HepG2 (cell line): ENCODE measurements at regions not wholly inside any gene's neighbourhood (a gene's known extent, or its start where the extent isn't known, plus 50 kb on each side); places are given as distances from the start of the nearest gene placed in this dataset.

Experiments
- ATAC-seq: fragments of 200-7000 bp; cut with Tn5 transposase; 3 replicates; pipeline ENCODE4 v1.9.1; 2020; ENCODE audit warnings: mild to moderate bottlenecking, moderate library complexity
- BruUV-seq: library from RNA; stranded (reverse); fragments of 400-500 nt; replicated peaks from 2 replicates; lab custom pipeline; 2021; lab: Mats Ljungman, UMichigan
- CTCF ChIA-PET: fragments of 300-600 bp; formaldehyde crosslinking; extraction: SDS; loops from one replicate; lab custom pipeline; 2021; ENCODE audit warnings: low total read pairs, inconsistent platforms, low intra/inter-chr PET ratio; lab: Yijun Ruan, JAX
- POLR2A ChIA-PET: fragments of 350-600 bp; sonication (Branson Sonifier 250); formaldehyde crosslinking; loops from one replicate; lab custom pipeline; 2020; ENCODE audit warnings: antibody characterized with exemption, inconsistent platforms; lab: Yijun Ruan, JAX
- DNase-seq: peaks from one replicate; pipeline ENCODE4 v3.0.0-alpha.2; 2015; ENCODE audit warnings: low spot score
- FAIRE-seq: peaks from 3 replicates; lab custom pipeline; 2011; peaks lifted over from hg19 to GRCh38; lab: Jason Lieb, UNC
- H2AFZ ChIP-seq: one replicate; pipeline ENCODE4 v1.6.1; 2011; ENCODE audit warnings: low read length, inconsistent platforms
- H3K27ac ChIP-seq: fragments of 300-600 bp; 3 replicates; pipeline ENCODE4 v1.8.0; 2011; ENCODE audit warnings: mixed run types, mild to moderate bottlenecking, mixed read lengths, low read length, inconsistent platforms; ENCODE audit not compliant: insufficient read depth; ENCODE audit errors: extremely low read length
- H3K27me3 ChIP-seq, 2 experiments: fragments of 200-600 bp in 1 of 2; 2 replicates in 1 of 2; 3 replicates in 1 of 2; pipeline versions ENCODE4 v1.6.0 to v1.8.0; 2011; ENCODE audit warnings: low read length in 2 of 2, mild to moderate bottlenecking in 2 of 2, moderate library complexity in 2 of 2, inconsistent platforms in 1 of 2; ENCODE audit not compliant: insufficient read depth in 2 of 2, control insufficient read depth in 1 of 2
- H3K36me3 ChIP-seq, 2 experiments: fragments of 200-600 bp in 1 of 2; replicated peaks in 1 of 2; 2 replicates in 1 of 2; 3 replicates in 1 of 2; pipeline versions ENCODE4 v1.5.1 to v1.8.0; 2011; ENCODE audit warnings: low read length in 2 of 2, inconsistent platforms in 1 of 2; ENCODE audit not compliant: insufficient read depth in 2 of 2, control insufficient read depth in 1 of 2
- H3K4me1 ChIP-seq: 2 replicates; pipeline ENCODE4 v1.5.1; 2012; ENCODE audit warnings: low read length, inconsistent platforms; ENCODE audit not compliant: insufficient read depth
- H3K4me2 ChIP-seq: 2 replicates; pipeline ENCODE4 v1.6.0; 2011; ENCODE audit warnings: low read depth, low read length, inconsistent platforms
- H3K4me3 ChIP-seq, 3 experiments: fragments of 200-600 bp in 1 of 3; sonication (generic), shearing (Covaris generic) in 1 of 3; replicated peaks in 1 of 3; 2 replicates each; pipeline ENCODE4 v1.5.1; 2011 to 2016; ENCODE audit warnings: low read length in 3 of 3, inconsistent platforms in 2 of 3, low read depth in 2 of 3, mild to moderate bottlenecking in 2 of 3, control low read depth in 1 of 3, mixed read lengths in 1 of 3; ENCODE audit not compliant: insufficient read depth in 1 of 3
- H3K79me2 ChIP-seq: one replicate; pipeline ENCODE4 v1.6.1; 2011; ENCODE audit warnings: low read length, inconsistent platforms; ENCODE audit not compliant: insufficient read depth
- H3K9ac ChIP-seq: 2 replicates; pipeline ENCODE4 v1.6.0; 2011; ENCODE audit warnings: mild to moderate bottlenecking, low read depth, low read length, inconsistent platforms; ENCODE audit not compliant: insufficient read depth
- H3K9me3 ChIP-seq: 2 replicates; pipeline ENCODE4 v1.5.1; 2012; ENCODE audit warnings: mild to moderate bottlenecking, low read length
- H4K20me1 ChIP-seq: 2 replicates; pipeline ENCODE4 v1.6.0; 2011; ENCODE audit warnings: inconsistent platforms, mild to moderate bottlenecking, low read length, moderate library complexity; ENCODE audit not compliant: insufficient read depth
- CEBPB ChIP-seq: IDR thresholded peaks from 2 replicates; pipeline ENCODE4 v1.6.1; 2011; ENCODE audit warnings: low read depth, low read length, improper control_type of control experiment, borderline replicate concordance
- MXD3 ChIP-seq: IDR thresholded peaks from 2 replicates; pipeline ENCODE4 v1.6.1; 2016; ENCODE audit warnings: mild to moderate bottlenecking, missing biosample characterization, missing genetic modification reagents
- NR1H2 ChIP-seq: sonication (generic); formaldehyde crosslinking; IDR thresholded peaks from 2 replicates; pipeline ENCODE4 v1.8.1; 2022; ENCODE audit warnings: low read depth, missing genetic modification reagents, borderline replicate concordance
- POLR2A ChIP-seq, 2 experiments: IDR thresholded peaks; 2 replicates each; pipeline ENCODE4 v1.6.1; 2011; ENCODE audit warnings: low read depth in 2 of 2, low read length in 2 of 2, mild to moderate bottlenecking in 1 of 2, moderate library complexity in 1 of 2; ENCODE audit not compliant: insufficient read depth in 1 of 2
- RBFOX2 ChIP-seq: fragments of 200-400 bp; formaldehyde crosslinking; IDR thresholded peaks from 2 replicates; pipeline ENCODE4 v1.6.1; 2017; ENCODE audit warnings: low read depth, mild to moderate bottlenecking, low read length
- REPIN1 ChIP-seq: sonication (generic); formaldehyde crosslinking; IDR thresholded peaks from 2 replicates; pipeline ENCODE4 v1.8.0; 2022; ENCODE audit warnings: missing genetic modification reagents, low read depth, mild to moderate bottlenecking, borderline replicate concordance
- SALL2 ChIP-seq: sonication (generic); formaldehyde crosslinking; IDR thresholded peaks from 2 replicates; pipeline ENCODE4 v1.8.1; 2023; ENCODE audit warnings: mild to moderate bottlenecking, missing genetic modification reagents, inconsistent platforms
- SPEN ChIP-seq: sonication (generic); formaldehyde crosslinking; IDR thresholded peaks from 2 replicates; pipeline ENCODE4 v1.5.1; 2020; ENCODE audit warnings: low read depth, mild to moderate bottlenecking, missing genetic modification reagents
- SYNCRIP ChIP-seq: fragments of 200-400 bp; formaldehyde crosslinking; IDR thresholded peaks from 2 replicates; pipeline ENCODE4 v1.6.1; 2018; ENCODE audit warnings: mild to moderate bottlenecking, low read depth, low read length; ENCODE audit not compliant: insufficient read depth
- TAF1 ChIP-seq: sonication (generic); formaldehyde crosslinking; IDR thresholded peaks from 2 replicates; pipeline ENCODE4 v1.4.0; 2020; ENCODE audit warnings: missing genetic modification reagents
- TIGD3 ChIP-seq: sonication (generic); formaldehyde crosslinking; IDR thresholded peaks from 2 replicates; pipeline ENCODE4 v1.5.1; 2020; ENCODE audit warnings: mild to moderate bottlenecking, missing genetic modification reagents, borderline replicate concordance
- ZFP36 ChIP-seq: fragments of 150-350 bp; IDR thresholded peaks from 2 replicates; pipeline ENCODE4 v1.6.1; 2018; ENCODE audit warnings: borderline replicate concordance, low read length, low read depth; ENCODE audit not compliant: partially characterized antibody
- ZFY ChIP-seq: sonication (generic); formaldehyde crosslinking; IDR thresholded peaks from 2 replicates; pipeline ENCODE4 v1.4.0; 2020; ENCODE audit warnings: missing genetic modification reagents
- ZGPAT ChIP-seq: IDR thresholded peaks from 2 replicates; pipeline ENCODE4 v1.6.1; 2016; ENCODE audit warnings: mild to moderate bottlenecking
- ZKSCAN1 ChIP-seq: fragments of 150-350 bp; IDR thresholded peaks from 2 replicates; pipeline ENCODE4 v1.6.1; 2014; ENCODE audit warnings: low read length
- ZNF230 ChIP-seq: sonication (generic); formaldehyde crosslinking; IDR thresholded peaks from 2 replicates; pipeline ENCODE4 v1.4.0; 2020; ENCODE audit warnings: mild to moderate bottlenecking, missing genetic modification reagents
- ZNF264 ChIP-seq: sonication (generic); formaldehyde crosslinking; IDR thresholded peaks from 2 replicates; pipeline ENCODE4 v1.4.0; 2020; ENCODE audit warnings: missing genetic modification reagents
- ZNF574 ChIP-seq: sonication (generic); formaldehyde crosslinking; IDR thresholded peaks from 2 replicates; pipeline ENCODE4 v1.4.0; 2020; ENCODE audit warnings: missing genetic modification reagents
- ZNF678 ChIP-seq: sonication (generic); formaldehyde crosslinking; IDR thresholded peaks from 2 replicates; pipeline ENCODE4 v1.4.0; 2020; ENCODE audit warnings: mild to moderate bottlenecking, missing genetic modification reagents
- ZNF784 ChIP-seq: sonication (generic); formaldehyde crosslinking; IDR thresholded peaks from 2 replicates; pipeline ENCODE4 v1.5.1; 2020; ENCODE audit warnings: missing genetic modification reagents, mild to moderate bottlenecking, borderline replicate concordance
- WGBS: methylation state at CpG from one replicate; pipeline ENCODE4 v1.1.6; 2017; ENCODE audit warnings: low lambda C conversion rate; 5-methylcytosine and 5-hydroxymethylcytosine counted together
- in situ Hi-C: cut with HindIII; loops from 2 replicates; pipeline ENCODE4 v1.10.0; 2017; ENCODE audit warnings: low pct_unique_long_range_greater_than_20kb; ENCODE audit not compliant: extremely low pct_ligation_motif_present
- intact Hi-C: fragments of 100-400 bp; cut with micrococcal nuclease; formaldehyde crosslinking; loops from one replicate; pipeline ENCODE4 v1.10.0; 2022; ENCODE audit not compliant: unreplicated experiment

GRCh38 chr1:38365242-38365641, 318.6 kb upstream of the POU3F1 start:
- Histone ChIP-seq H3K4me3 (no peak overlapping the region), H3K9me3 (no peaks in the 10 kb centered on the region), H4K20me1 (no peaks in the 10 kb centered on the region), H3K79me2 (no peaks in the 10 kb centered on the region), H3K27me3 (0 out of 5 replicates have a peak, but pooled peaks cover 0 to 3% of the 10 kb centered on the region in 2 experiments), H3K9ac (no peak overlapping the region), H3K4me1 (no peaks in the 10 kb centered on the region), H2AFZ (no peak overlapping the region), H3K4me2 (no peak overlapping the region)
- CTCF ChIA-PET: no interaction called here
- DNase-seq (no peak), ATAC-seq (no peak)
- intact Hi-C loops: no loop called here
- BruUV-seq: no TSS peak
- POLR2A ChIA-PET: no interaction called here
- TF ChIP-seq RBFOX2: no peak
- no peak for TF ChIP-seq ZNF230 (CRISPR knock-in tag)
- TF ChIP-seq ZNF784 (CRISPR knock-in tag): no peak
- TF ChIP-seq SALL2 (CRISPR knock-in tag): no peak
- no peak for TF ChIP-seq CEBPB
- no peak for TF ChIP-seq TIGD3
- TF ChIP-seq ZGPAT (CRISPR knock-in tag): no peak
- TF ChIP-seq ZNF678: no peak
- no peak for TF ChIP-seq NR1H2 (CRISPR knock-in tag)
- no peak for TF ChIP-seq ZFY (CRISPR knock-in tag)
- TF ChIP-seq SYNCRIP: no peak
- TF ChIP-seq ZNF574 (CRISPR knock-in tag): no peak
- TF ChIP-seq TAF1 (CRISPR knock-in tag): no peak
- TF ChIP-seq SPEN (CRISPR knock-in tag): no peak
- no peak for TF ChIP-seq ZNF264
- no peak for TF ChIP-seq ZKSCAN1
- no peak for TF ChIP-seq ZFP36
- no peak for TF ChIP-seq POLR2A (IDR thresholded peaks at IDR 0.05; ENCODE audit: insufficient read depth in 1 of 2, low read depth in 2 of 2, low read length in 2 of 2)
- no peak for TF ChIP-seq REPIN1 (CRISPR knock-in tag)
- TF ChIP-seq MXD3 (CRISPR knock-in tag): no peak
- TF ChIP-seq, all 625 proteins: peak for 0
- Histone ChIP-seq H3K36me3 (no peaks in the 10 kb centered on the region), H3K27ac (no peak overlapping the region)
- no peak for FAIRE-seq
- WGBS: 0% methylated on average over 1 of the region's 1 CpG
- in situ Hi-C loops: no loop called here
